ENCODE measurements at regions not wholly inside any gene's neighbourhood (a gene's known extent, or its start where the extent isn't known, plus 50 kb on each side); places are given as distances from the start of the nearest gene placed in this dataset.
A peak's percentile ranks its signal among the peaks of the same experiment; 100 is the strongest.

GRCh38 chr14:65286443-65286842 is 126.1 kb upstream of the FUT8 start:
- no peak for DNase-seq

GRCh38 chr14:65287264-65288131 is 125.0 kb upstream of the FUT8 start:
- DNase-seq, result peak; percentile 7

- DNase-seq, result peak; percentile 61
These were observed 121.7 kb upstream of the FUT8 start for GRCh38 chr14:65290830-65291229.

- DNase-seq, result no peak
These were observed 121.0 kb upstream of the FUT8 start for GRCh38 chr14:65291531-65291930.

- DNase-seq, result no peak
These were observed 117.7 kb upstream of the FUT8 start for GRCh38 chr14:65294816-65295215.

GRCh38 chr14:65296402-65296801 is 116.1 kb upstream of the FUT8 start:
- DNase-seq, result no peak

GRCh38 chr14:65296876-65297275 is 115.7 kb upstream of the FUT8 start:
- DNase-seq, result no peak

- DNase-seq, result no peak
These were observed 114.8 kb upstream of the FUT8 start for GRCh38 chr14:65297744-65298143.

GRCh38 chr14:65299826-65300225 is 112.7 kb upstream of the FUT8 start:
- no peak for DNase-seq

- no peak for DNase-seq
These were observed 110.5 kb upstream of the FUT8 start for GRCh38 chr14:65301862-65302539.

- DNase-seq, result no peak
These were observed 109.8 kb upstream of the FUT8 start for GRCh38 chr14:65302571-65303189.

GRCh38 chr14:65303190-65303898 is 109.2 kb upstream of the FUT8 start:
- no peak for DNase-seq

- DNase-seq, result no peak
These were observed 108.7 kb upstream of the FUT8 start for GRCh38 chr14:65303899-65304222.

- DNase-seq, result no peak
These were observed 108.3 kb upstream of the FUT8 start for GRCh38 chr14:65304239-65304638.

GRCh38 chr14:65304963-65305362 is 107.6 kb upstream of the FUT8 start:
- peak; percentile 20 for DNase-seq

- DNase-seq, result no peak
These were observed 104.0 kb upstream of the FUT8 start for GRCh38 chr14:65308536-65308935.

- no peak for DNase-seq
These were observed 102.0 kb upstream of the FUT8 start for GRCh38 chr14:65310568-65310967.

- no peak for DNase-seq
These were observed 99.7 kb upstream of the FUT8 start for GRCh38 chr14:65312859-65313258.

- DNase-seq, result no peak
These were observed 93.7 kb upstream of the FUT8 start for GRCh38 chr14:65318636-65319506.

- no peak for DNase-seq
These were observed 91.7 kb upstream of the FUT8 start for GRCh38 chr14:65320661-65321308.

- DNase-seq, result peak; percentile 35
These were observed 91.1 kb upstream of the FUT8 start for GRCh38 chr14:65321370-65321875.

GRCh38 chr14:65329481-65329880 is 83.0 kb upstream of the FUT8 start:
- DNase-seq, result no peak
